MM.1S (cell line): ENCODE measurements at regions not wholly inside any gene's neighbourhood (a gene's known extent, or its start where the extent isn't known, plus 50 kb on each side); places are given as distances from the start of the nearest gene placed in this dataset.

Source experiments
- DNase-seq: peaks from one replicate; pipeline ENCODE4 v3.0.0-alpha.2; 2015
- H2AFZ ChIP-seq: fragments of 300-600 bp; sonication (generic); 2 replicates; pipeline ENCODE4 v1.6.0; 2016; ENCODE audit warnings: antibody characterized with exemption, low read length
- H3F3A ChIP-seq: fragments of 300-600 bp; sonication (generic); 2 replicates; pipeline ENCODE4 v1.6.1; 2016; ENCODE audit warnings: mild to moderate bottlenecking, antibody characterized with exemption, low read length, moderate library complexity, mixed read lengths; ENCODE audit not compliant: insufficient read depth
- H3K27ac ChIP-seq: fragments of 300-600 bp; sonication (generic); 2 replicates; pipeline ENCODE4 v1.5.1; 2016; ENCODE audit warnings: mild to moderate bottlenecking, low read length
- H3K27me3 ChIP-seq: fragments of 300-600 bp; sonication (generic); replicated peaks from 2 replicates; pipeline ENCODE4 v1.6.0; 2016; ENCODE audit warnings: low read length; ENCODE audit not compliant: insufficient read depth
- H3K36me3 ChIP-seq: fragments of 300-600 bp; sonication (generic); replicated peaks from 2 replicates; pipeline ENCODE4 v1.6.1; 2016; ENCODE audit warnings: mild to moderate bottlenecking, low read length, mixed read lengths; ENCODE audit not compliant: insufficient read depth
- H3K4me1 ChIP-seq: fragments of 300-600 bp; sonication (generic); 2 replicates; pipeline ENCODE4 v1.6.1; 2016; ENCODE audit warnings: low read length, mixed read lengths
- H3K4me2 ChIP-seq: fragments of 300-600 bp; sonication (generic); 2 replicates; pipeline ENCODE4 v1.6.0; 2016; ENCODE audit warnings: low read depth, low read length
- H3K4me3 ChIP-seq: fragments of 300-600 bp; sonication (generic); 2 replicates; pipeline ENCODE4 v1.5.1; 2016; ENCODE audit warnings: low read length, mixed read lengths
- H3K79me2 ChIP-seq: fragments of 300-600 bp; sonication (generic); 2 replicates; pipeline ENCODE4 v1.6.1; 2016; ENCODE audit warnings: mixed run types, low read length, mixed read lengths
- H3K9ac ChIP-seq: fragments of 300-600 bp; sonication (generic); 2 replicates; pipeline ENCODE4 v1.6.1; 2016; ENCODE audit warnings: low read length, mixed read lengths
- H3K9me2 ChIP-seq: fragments of 300-600 bp; sonication (generic); replicated peaks from 2 replicates; pipeline ENCODE4 v1.6.1; 2016; ENCODE audit warnings: mild to moderate bottlenecking, low read length, mixed read lengths; ENCODE audit not compliant: insufficient read depth
- H3K9me3 ChIP-seq: fragments of 300-600 bp; sonication (generic); replicated peaks from 2 replicates; pipeline ENCODE4 v1.6.1; 2016; ENCODE audit warnings: mild to moderate bottlenecking, low read length, mixed read lengths; ENCODE audit not compliant: insufficient read depth
- H4K20me1 ChIP-seq: fragments of 300-600 bp; sonication (generic); 2 replicates; pipeline ENCODE4 v1.6.1; 2016; ENCODE audit warnings: mild to moderate bottlenecking, low read length, moderate library complexity, mixed read lengths; ENCODE audit not compliant: insufficient read depth
- CTCF ChIP-seq: fragments of 300-600 bp; sonication (generic); IDR thresholded peaks from 2 replicates; pipeline ENCODE4 v1.5.1; 2016; ENCODE audit warnings: antibody characterized with exemption, low read length, mixed read lengths
- EZH2 ChIP-seq: fragments of 300-600 bp; sonication (generic); optimal IDR thresholded peaks from 2 replicates; pipeline ENCODE3; 2017; ENCODE audit warnings: low read depth, mild to moderate bottlenecking, antibody characterized with exemption, low read length, mixed read lengths
- EZH2phosphoT487 ChIP-seq: fragments of 300-600 bp; sonication (generic); IDR thresholded peaks from 2 replicates; pipeline ENCODE4 v1.6.1; 2018; ENCODE audit warnings: antibody characterized with exemption, low read length

GRCh38 chr6:6537488-6538260 lies 50.8 kb upstream of the LY86 start:
- no peak overlapping the region for H3K4me3 ChIP-seq
- no peaks in the 10 kb centered on the region for H4K20me1 ChIP-seq
- TF ChIP-seq EZH2phosphoT487 = no peak
- TF ChIP-seq CTCF = no peak
- no peak for TF ChIP-seq EZH2
- H3K27me3 ChIP-seq = no peaks in the 10 kb centered on the region
- H3F3A ChIP-seq = peaks cover 1% of the 10 kb centered on the region
- no peak overlapping the region for H3K4me2 ChIP-seq
- H3K9me3 ChIP-seq = no peaks in the 10 kb centered on the region
- H2AFZ ChIP-seq = no peak overlapping the region
- H3K27ac ChIP-seq = no peak overlapping the region
- no peaks in the 10 kb centered on the region for H3K9me2 ChIP-seq
- H3K9ac ChIP-seq = no peak overlapping the region
- peaks cover 3% of the 10 kb centered on the region for H3K4me1 ChIP-seq
- DNase-seq = no peak
- no peaks in the 10 kb centered on the region for H3K79me2 ChIP-seq
- no peaks in the 10 kb centered on the region for H3K36me3 ChIP-seq

GRCh38 chr6:6538261-6538660 lies 50.3 kb upstream of the LY86 start:
- Histone ChIP-seq H3K4me2 (no peak overlapping the region), H3F3A (peaks cover 7% of the 10 kb centered on the region), H3K27ac (no peak overlapping the region), H3K36me3 (no peaks in the 10 kb centered on the region), H3K4me3 (no peak overlapping the region), H3K4me1 (peaks cover 9% of the 10 kb centered on the region), H3K9me3 (no peaks in the 10 kb centered on the region), H3K9me2 (no peaks in the 10 kb centered on the region), H3K27me3 (no peaks in the 10 kb centered on the region), H3K9ac (no peak overlapping the region), H2AFZ (no peak overlapping the region), H3K79me2 (no peaks in the 10 kb centered on the region), H4K20me1 (no peaks in the 10 kb centered on the region)
- TF ChIP-seq EZH2phosphoT487 = no peak
- TF ChIP-seq CTCF = no peak
- no peak for TF ChIP-seq EZH2
- DNase-seq = no peak
